HEK293T (cell line): ENCODE measurements at regions not wholly inside any gene's neighbourhood (a gene's known extent, or its start where the extent isn't known, plus 50 kb on each side); places are given as distances from the start of the nearest gene placed in this dataset.

Source experiments
- HDGF ChIP-seq: fragments of 450-650 bp; IDR thresholded peaks from 2 replicates; pipeline ENCODE4 v1.6.1; 2017; ENCODE audit warnings: antibody characterized with exemption, borderline replicate concordance
- NFRKB ChIP-seq: fragments of 450-650 bp; IDR thresholded peaks from 2 replicates; pipeline ENCODE4 v1.6.1; 2016; ENCODE audit warnings: mild to moderate bottlenecking, moderate library complexity

DNA sequence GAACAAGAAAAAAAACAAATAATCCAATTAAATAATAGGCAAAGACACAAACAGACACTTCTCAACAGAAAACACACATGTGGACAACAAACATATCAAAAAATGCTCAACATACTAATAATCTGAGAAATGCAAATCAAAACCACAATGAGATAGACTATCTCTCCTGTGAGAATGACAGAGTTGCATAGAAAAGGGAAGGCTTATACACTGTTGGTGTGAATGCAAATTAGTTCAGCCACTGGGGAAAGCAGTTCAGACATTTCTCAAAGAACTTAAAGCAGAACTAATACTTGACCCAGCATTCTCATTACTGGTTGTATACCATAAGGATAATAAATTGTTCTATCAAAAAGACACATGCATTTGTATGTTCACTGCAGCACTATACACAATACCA is 637.8 kb upstream of the LUZP2 start:
- TF ChIP-seq HDGF, result no peak
- no peak for TF ChIP-seq NFRKB
